HCT116 (cell line): ENCODE measurements at regions not wholly inside any gene's neighbourhood (a gene's known extent, or its start where the extent isn't known, plus 50 kb on each side); places are given as distances from the start of the nearest gene placed in this dataset.

Source experiments
- ATAC-seq: fragments of 200-7000 bp; cut with Tn5 transposase; 2 replicates; pipeline ENCODE4 v1.9.1; 2020; ENCODE audit warnings: mild to moderate bottlenecking, moderate library complexity
- BruUV-seq: library from RNA; stranded (reverse); fragments of 400-500 nt; replicated peaks from 2 replicates; lab custom pipeline; 2021; lab: Mats Ljungman, UMichigan
- CTCF ChIA-PET: fragments of 300-600 bp; sonication (Branson Sonifier 250); formaldehyde crosslinking; loops from one replicate; lab custom pipeline; 2021; ENCODE audit warnings: antibody characterized with exemption; lab: Charles Lee
- POLR2A ChIA-PET: fragments of 300-600, 350-600 bp; sonication (Branson Sonifier 250); formaldehyde crosslinking; loops from one replicate; lab custom pipeline; 2021; ENCODE audit warnings: antibody characterized with exemption; lab: Charles Lee
- RAD21 ChIA-PET, 2 experiments: fragments of 300-600 bp; sonication (Branson Sonifier 250); formaldehyde crosslinking; loops; one replicate each; lab custom pipeline; 2023; ENCODE audit warnings: low total read pairs in 2 of 2; ENCODE audit not compliant: uncharacterized antibody in 2 of 2, unreplicated experiment in 2 of 2, low non-redundant PET in 1 of 2; lab: Charles Lee
- DNase-seq: peaks from one replicate; pipeline ENCODE4 v3.0.0-alpha.2; 2010; ENCODE audit warnings: low read depth, low spot score
- H2AFZ ChIP-seq: fragments of 200-600 bp; shearing (Covaris generic), sonication (generic); 2 replicates; pipeline ENCODE4 v1.6.1; 2017; ENCODE audit warnings: low read depth, mixed run types, mixed read lengths, antibody characterized with exemption, low read length; ENCODE audit not compliant: poor library complexity, severe bottlenecking
- H3K27ac ChIP-seq: 2 replicates; pipeline ENCODE4 v1.5.1; 2012; ENCODE audit warnings: low read depth, low read length
- H3K27me3 ChIP-seq: fragments of 200-600 bp; sonication (generic); 2 replicates; pipeline ENCODE4 v1.6.1; 2016; ENCODE audit warnings: mixed run types, low read length, mixed read lengths; ENCODE audit not compliant: insufficient read depth
- H3K36me3 ChIP-seq, 2 experiments: fragments of 200-500 bp in 1 of 2; fragments of 200-600 bp in 1 of 2; sonication (Bioruptor generic) in 1 of 2; sonication (generic) in 1 of 2; 2 replicates each; pipeline versions ENCODE4 v1.5.1 to v1.6.1; 2014 to 2016; ENCODE audit warnings: low read length in 2 of 2, inconsistent platforms in 1 of 2, mixed read lengths in 1 of 2, mixed run types in 1 of 2; ENCODE audit not compliant: insufficient read depth in 2 of 2, control insufficient read depth in 1 of 2
- H3K4me1 ChIP-seq, 2 experiments: fragments of 200-600 bp in 1 of 2; sonication (generic) in 1 of 2; 2 replicates each; pipeline versions ENCODE4 v1.5.1 to v1.6.1; 2012 to 2017; ENCODE audit warnings: low read length in 2 of 2, inconsistent platforms in 1 of 2, mild to moderate bottlenecking in 1 of 2, mixed read lengths in 1 of 2, mixed run types in 1 of 2, moderate library complexity in 1 of 2; ENCODE audit not compliant: insufficient read depth in 2 of 2, control insufficient read depth in 1 of 2
- H3K4me2 ChIP-seq: fragments of 200-600 bp; sonication (generic); 2 replicates; pipeline ENCODE4 v1.6.1; 2017; ENCODE audit warnings: mixed run types, low read length, mixed read lengths
- H3K4me3 ChIP-seq, 2 experiments: fragments of 200-600 bp in 1 of 2; sonication (generic) in 1 of 2; replicated peaks in 1 of 2; 2 replicates each; pipeline ENCODE4 v1.5.1; 2011 to 2016; ENCODE audit warnings: low read length in 2 of 2, control low read depth in 1 of 2, low read depth in 1 of 2, mild to moderate bottlenecking in 1 of 2, mixed read lengths in 1 of 2, mixed run types in 1 of 2
- H3K79me2 ChIP-seq: fragments of 200-600 bp; sonication (generic); 2 replicates; pipeline ENCODE4 v1.6.1; 2017; ENCODE audit warnings: mild to moderate bottlenecking, mixed run types, low read length, moderate library complexity, mixed read lengths; ENCODE audit not compliant: insufficient read depth
- H3K9ac ChIP-seq: fragments of 200-600 bp; sonication (generic); 2 replicates; pipeline ENCODE4 v1.6.1; 2016; ENCODE audit warnings: low read length, mixed read lengths
- H3K9me2 ChIP-seq: fragments of 200-600 bp; sonication (generic), shearing (Covaris generic); 2 replicates; pipeline ENCODE4 v1.6.1; 2017; ENCODE audit warnings: mixed run types, mild to moderate bottlenecking, moderate library complexity; ENCODE audit not compliant: insufficient read depth
- H3K9me3 ChIP-seq, 2 experiments: fragments of 200-500 bp in 1 of 2; fragments of 200-600 bp in 1 of 2; sonication (Bioruptor generic) in 1 of 2; sonication (generic) in 1 of 2; 2 replicates each; pipeline ENCODE4 v1.6.1; 2014 to 2017; ENCODE audit warnings: low read length in 2 of 2, mixed read lengths in 2 of 2, inconsistent platforms in 1 of 2, low read depth in 1 of 2, mild to moderate bottlenecking in 1 of 2, mixed run types in 1 of 2, moderate library complexity in 1 of 2; ENCODE audit not compliant: control insufficient read depth in 1 of 2, insufficient read depth in 1 of 2
- H4K20me1 ChIP-seq: fragments of 200-600 bp; sonication (generic), shearing (Covaris generic); 2 replicates; pipeline ENCODE4 v1.6.1; 2017; ENCODE audit warnings: mixed run types, mild to moderate bottlenecking, moderate library complexity; ENCODE audit not compliant: insufficient read depth
- CBX3 ChIP-seq: IDR thresholded peaks from 2 replicates; pipeline ENCODE4 v1.6.1; 2012; ENCODE audit warnings: low read depth
- CEBPB ChIP-seq: IDR thresholded peaks from 2 replicates; pipeline ENCODE4 v1.6.1; 2012; ENCODE audit warnings: low read depth
- EGR1 ChIP-seq: IDR thresholded peaks from 2 replicates; pipeline ENCODE4 v1.6.1; 2012; ENCODE audit warnings: low read depth
- ELF1 ChIP-seq: IDR thresholded peaks from 2 replicates; pipeline ENCODE4 v1.6.1; 2012; ENCODE audit warnings: low read depth, borderline replicate concordance
- EZH2phosphoT487 ChIP-seq: fragments of 200-600 bp; IDR thresholded peaks from 2 replicates; pipeline ENCODE4 v1.6.1; 2018; ENCODE audit warnings: antibody characterized with exemption, borderline replicate concordance
- POLR2AphosphoS5 ChIP-seq: IDR thresholded peaks from 2 replicates; pipeline ENCODE4 v1.6.1; 2011; ENCODE audit warnings: mild to moderate bottlenecking, low read depth, low read length, moderate library complexity
- RAD21 ChIP-seq: IDR thresholded peaks from 2 replicates; pipeline ENCODE4 v1.6.1; 2012; ENCODE audit warnings: low read depth, mild to moderate bottlenecking
- SIN3A ChIP-seq: IDR thresholded peaks from 2 replicates; pipeline ENCODE4 v1.6.1; 2012; ENCODE audit warnings: low read depth
- SP1 ChIP-seq: IDR thresholded peaks from 2 replicates; pipeline ENCODE4 v1.6.1; 2012; ENCODE audit warnings: low read depth
- SRF ChIP-seq: IDR thresholded peaks from 2 replicates; pipeline ENCODE4 v1.6.1; 2012; ENCODE audit warnings: low read depth
- TCF7L2 ChIP-seq: IDR thresholded peaks from 2 replicates; pipeline ENCODE4 v1.7.0; 2011; ENCODE audit warnings: borderline replicate concordance, inconsistent platforms; ENCODE audit not compliant: insufficient read depth, insufficient read length; ENCODE audit errors: extremely low read depth
- YY1 ChIP-seq: IDR thresholded peaks from 2 replicates; pipeline ENCODE4 v1.6.1; 2011; ENCODE audit warnings: low read length, low read depth, moderate library complexity, mild to moderate bottlenecking; ENCODE audit not compliant: insufficient replicate concordance; ENCODE audit errors: extremely low read depth
- ZFX ChIP-seq: fragments of 450-650 bp; IDR thresholded peaks from 2 replicates; pipeline ENCODE4 v1.6.1; 2017
- ZNF274 ChIP-seq: fragments of 200-500 bp; sonication (Bioruptor generic); IDR thresholded peaks from 2 replicates; pipeline ENCODE4 v1.6.1; 2014; ENCODE audit warnings: mild to moderate bottlenecking, low read depth, low read length, inconsistent platforms
- intact Hi-C: fragments of 100-400 bp; cut with micrococcal nuclease; formaldehyde crosslinking; loops from 2 replicates; pipeline ENCODE4 v1.10.0; 2022
- TF ChIP-seq, protein P1 (sequence below): IDR thresholded peaks from 2 replicates; pipeline ENCODE4 v1.6.1; 2011; ENCODE audit warnings: mild to moderate bottlenecking, low read length, moderate library complexity; ENCODE audit not compliant: insufficient replicate concordance; ENCODE audit errors: extremely low read depth
- TF ChIP-seq, protein P2 (sequence below): IDR thresholded peaks from 2 replicates; pipeline ENCODE4 v1.6.1; 2012; ENCODE audit warnings: low read depth
- TF ChIP-seq, protein P3 (sequence below): IDR thresholded peaks from 2 replicates; pipeline ENCODE4 v1.6.1; 2012

DNA sequence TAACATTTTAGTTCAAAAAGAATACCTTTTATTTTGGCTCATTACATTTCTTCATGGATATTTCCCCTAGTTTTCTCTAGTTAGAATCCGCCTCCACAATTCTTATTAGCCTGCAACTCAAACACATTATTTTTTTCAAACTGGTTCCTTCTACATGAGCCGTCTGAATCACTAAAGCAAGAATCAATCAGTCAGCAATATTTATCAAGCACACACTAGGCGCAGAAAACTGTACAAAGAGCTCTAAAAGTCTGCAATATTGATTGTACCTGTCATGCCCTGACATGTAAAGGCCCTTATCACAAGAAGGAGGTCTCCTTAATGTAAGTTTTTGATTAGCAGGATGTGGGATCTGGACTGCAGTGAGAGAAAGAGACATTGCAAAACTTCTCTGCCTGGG, 94.8 kb upstream of the CENPE start:
- POLR2A ChIA-PET: no interaction called here
- Histone ChIP-seq H3K79me2 (no peaks in the 10 kb centered on the region), H3K4me1 (no peaks in the 10 kb centered on the region), H3K9me3 (no peaks in the 10 kb centered on the region), H3K27ac (no peak overlapping the region), H2AFZ (no peak overlapping the region), H4K20me1 (no peaks in the 10 kb centered on the region), H3K27me3 (no peaks in the 10 kb centered on the region), H3K9me2 (no peaks in the 10 kb centered on the region), H3K36me3 (no peaks in the 10 kb centered on the region), H3K4me2 (no peak overlapping the region), H3K4me3 (no peak overlapping the region), H3K9ac (no peak overlapping the region)
- CTCF ChIA-PET: no interaction called here
- intact Hi-C loops: no loop called here
- RAD21 ChIA-PET: no interaction called here
- ATAC-seq (no peak), DNase-seq (no peak)
- TF ChIP-seq SRF (no peak), ELF1 (no peak), POLR2AphosphoS5 (no peak), RAD21 (no peak), SIN3A (no peak), YY1 (no peak), EGR1 (no peak), EZH2phosphoT487 (no peak), CBX3 (no peak), ZNF274 (no peak), ZFX (no peak), SP1 (no peak), TCF7L2 (no peak), CEBPB (no peak)
- TF ChIP-seq, protein P1, sequence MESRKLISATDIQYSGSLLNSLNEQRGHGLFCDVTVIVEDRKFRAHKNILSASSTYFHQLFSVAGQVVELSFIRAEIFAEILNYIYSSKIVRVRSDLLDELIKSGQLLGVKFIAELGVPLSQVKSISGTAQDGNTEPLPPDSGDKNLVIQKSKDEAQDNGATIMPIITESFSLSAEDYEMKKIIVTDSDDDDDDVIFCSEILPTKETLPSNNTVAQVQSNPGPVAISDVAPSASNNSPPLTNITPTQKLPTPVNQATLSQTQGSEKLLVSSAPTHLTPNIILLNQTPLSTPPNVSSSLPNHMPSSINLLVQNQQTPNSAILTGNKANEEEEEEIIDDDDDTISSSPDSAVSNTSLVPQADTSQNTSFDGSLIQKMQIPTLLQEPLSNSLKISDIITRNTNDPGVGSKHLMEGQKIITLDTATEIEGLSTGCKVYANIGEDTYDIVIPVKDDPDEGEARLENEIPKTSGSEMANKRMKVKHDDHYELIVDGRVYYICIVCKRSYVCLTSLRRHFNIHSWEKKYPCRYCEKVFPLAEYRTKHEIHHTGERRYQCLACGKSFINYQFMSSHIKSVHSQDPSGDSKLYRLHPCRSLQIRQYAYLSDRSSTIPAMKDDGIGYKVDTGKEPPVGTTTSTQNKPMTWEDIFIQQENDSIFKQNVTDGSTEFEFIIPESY: no peak
- TF ChIP-seq, protein P2, sequence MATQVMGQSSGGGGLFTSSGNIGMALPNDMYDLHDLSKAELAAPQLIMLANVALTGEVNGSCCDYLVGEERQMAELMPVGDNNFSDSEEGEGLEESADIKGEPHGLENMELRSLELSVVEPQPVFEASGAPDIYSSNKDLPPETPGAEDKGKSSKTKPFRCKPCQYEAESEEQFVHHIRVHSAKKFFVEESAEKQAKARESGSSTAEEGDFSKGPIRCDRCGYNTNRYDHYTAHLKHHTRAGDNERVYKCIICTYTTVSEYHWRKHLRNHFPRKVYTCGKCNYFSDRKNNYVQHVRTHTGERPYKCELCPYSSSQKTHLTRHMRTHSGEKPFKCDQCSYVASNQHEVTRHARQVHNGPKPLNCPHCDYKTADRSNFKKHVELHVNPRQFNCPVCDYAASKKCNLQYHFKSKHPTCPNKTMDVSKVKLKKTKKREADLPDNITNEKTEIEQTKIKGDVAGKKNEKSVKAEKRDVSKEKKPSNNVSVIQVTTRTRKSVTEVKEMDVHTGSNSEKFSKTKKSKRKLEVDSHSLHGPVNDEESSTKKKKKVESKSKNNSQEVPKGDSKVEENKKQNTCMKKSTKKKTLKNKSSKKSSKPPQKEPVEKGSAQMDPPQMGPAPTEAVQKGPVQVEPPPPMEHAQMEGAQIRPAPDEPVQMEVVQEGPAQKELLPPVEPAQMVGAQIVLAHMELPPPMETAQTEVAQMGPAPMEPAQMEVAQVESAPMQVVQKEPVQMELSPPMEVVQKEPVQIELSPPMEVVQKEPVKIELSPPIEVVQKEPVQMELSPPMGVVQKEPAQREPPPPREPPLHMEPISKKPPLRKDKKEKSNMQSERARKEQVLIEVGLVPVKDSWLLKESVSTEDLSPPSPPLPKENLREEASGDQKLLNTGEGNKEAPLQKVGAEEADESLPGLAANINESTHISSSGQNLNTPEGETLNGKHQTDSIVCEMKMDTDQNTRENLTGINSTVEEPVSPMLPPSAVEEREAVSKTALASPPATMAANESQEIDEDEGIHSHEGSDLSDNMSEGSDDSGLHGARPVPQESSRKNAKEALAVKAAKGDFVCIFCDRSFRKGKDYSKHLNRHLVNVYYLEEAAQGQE: no peak
- TF ChIP-seq, protein P3, sequence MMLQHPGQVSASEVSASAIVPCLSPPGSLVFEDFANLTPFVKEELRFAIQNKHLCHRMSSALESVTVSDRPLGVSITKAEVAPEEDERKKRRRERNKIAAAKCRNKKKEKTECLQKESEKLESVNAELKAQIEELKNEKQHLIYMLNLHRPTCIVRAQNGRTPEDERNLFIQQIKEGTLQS: no peak
- no TSS peak for BruUV-seq
